Dendritic cell treated with granulocyte-macrophage colony-stimulating factor and Interleukin-4, amounts not matched to agents 40 ng/mL and 50 ng/mL, for 4 days (primary cell): ENCODE measurements at regions not wholly inside any gene's neighbourhood (a gene's known extent, or its start where the extent isn't known, plus 50 kb on each side); places are given as distances from the start of the nearest gene placed in this dataset.

Experiments
- H3K27ac Mint-ChIP-seq: one replicate; pipeline ENCODE4 v1.8.0; 2022; ENCODE audit warnings: mild to moderate bottlenecking, mixed read lengths
- H3K27me3 Mint-ChIP-seq: one replicate; pipeline ENCODE4 v1.8.0; 2022; ENCODE audit warnings: mild to moderate bottlenecking, mixed read lengths
- H3K36me3 Mint-ChIP-seq: one replicate; pipeline ENCODE4 v1.8.0; 2022; ENCODE audit warnings: low read depth, mixed read lengths
- H3K4me1 Mint-ChIP-seq: one replicate; pipeline ENCODE4 v1.8.0; 2022; ENCODE audit warnings: low read depth, mixed read lengths
- H3K4me3 Mint-ChIP-seq: one replicate; pipeline ENCODE4 v1.8.0; 2022; ENCODE audit warnings: mild to moderate bottlenecking, moderate library complexity, mixed read lengths
- H3K9me3 Mint-ChIP-seq: one replicate; pipeline ENCODE4 v1.8.0; 2022; ENCODE audit warnings: mixed read lengths
- intact Hi-C: fragments of 100-400 bp; cut with micrococcal nuclease; formaldehyde crosslinking; loops from one replicate; pipeline ENCODE4 v1.15.0; 2022

DNA sequence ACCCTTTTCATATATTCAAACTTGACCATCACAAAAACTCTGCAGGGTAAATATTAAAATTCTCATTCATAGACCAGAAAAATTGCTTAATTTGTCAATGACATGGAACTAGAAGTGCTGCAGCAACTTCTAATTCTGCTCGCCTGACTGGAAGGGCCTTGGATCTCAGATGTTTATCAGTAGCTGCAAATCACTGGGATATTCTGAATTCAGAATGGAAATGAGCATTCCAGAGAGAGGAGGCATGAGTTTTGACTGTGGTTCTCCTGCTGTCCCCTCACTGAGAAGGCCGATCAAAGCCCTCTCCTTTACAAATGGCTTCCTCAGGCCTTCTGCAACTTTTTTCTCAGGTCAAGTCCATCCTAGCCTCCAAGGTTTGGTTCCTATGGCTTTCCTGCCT lies 171.3 kb upstream of the FAM78B start:
- Mint-ChIP-seq H3K9me3 (no peaks in the 10 kb centered on the region), H3K27ac (no peak overlapping the region), H3K4me1 (no peaks in the 10 kb centered on the region), H3K27me3 (no peaks in the 10 kb centered on the region), H3K4me3 (no peak overlapping the region), H3K36me3 (no peaks in the 10 kb centered on the region)
- intact Hi-C loops = no loop called here

DNA sequence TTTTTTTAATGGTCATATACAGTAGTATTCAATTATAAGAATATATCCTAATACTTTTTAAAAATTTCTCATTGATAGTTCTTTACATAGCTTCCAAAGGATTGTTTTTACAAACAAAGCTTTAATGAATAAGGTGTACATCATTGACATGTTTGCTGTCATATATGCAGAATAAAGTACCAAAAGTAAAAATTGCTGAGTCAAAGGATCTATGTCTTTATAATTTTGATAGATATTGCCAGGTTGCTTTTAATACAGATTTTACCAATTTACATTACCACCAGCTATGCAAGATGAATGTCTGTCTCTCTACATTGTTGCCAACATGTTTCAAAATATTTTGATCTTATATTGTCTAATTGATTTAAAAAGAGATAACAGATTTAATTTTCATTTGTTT lies 173.9 kb upstream of the FAM78B start:
- intact Hi-C loops = no loop called here
- H3K4me3 Mint-ChIP-seq = no peak overlapping the region
- H3K9me3 Mint-ChIP-seq = no peaks in the 10 kb centered on the region
- H3K36me3 Mint-ChIP-seq = no peaks in the 10 kb centered on the region
- H3K27me3 Mint-ChIP-seq = no peaks in the 10 kb centered on the region
- no peak overlapping the region for H3K27ac Mint-ChIP-seq
- no peaks in the 10 kb centered on the region for H3K4me1 Mint-ChIP-seq

DNA sequence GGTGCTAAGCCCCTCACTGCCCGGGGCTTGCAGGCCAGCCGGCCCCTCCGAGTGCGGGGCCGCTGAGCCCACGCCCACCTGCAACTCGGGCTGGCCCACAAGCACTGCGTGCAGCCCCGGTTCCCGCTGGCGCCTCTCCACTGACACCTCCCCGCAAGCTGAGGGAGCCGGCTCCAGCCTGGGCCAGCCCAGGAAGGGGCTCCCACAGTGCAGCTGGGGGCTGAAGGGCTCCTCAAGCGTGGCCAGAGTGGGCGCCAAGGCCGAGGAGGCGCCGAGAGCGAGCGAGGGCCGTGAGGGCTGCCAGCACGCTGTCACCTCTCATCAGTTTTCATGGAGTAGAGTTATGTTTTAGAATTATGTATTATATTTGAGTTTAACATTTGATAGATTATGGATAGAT lies 176.5 kb upstream of the FAM78B start:
- H3K4me1 Mint-ChIP-seq = no peaks in the 10 kb centered on the region
- no peak overlapping the region for H3K27ac Mint-ChIP-seq
- H3K36me3 Mint-ChIP-seq = no peaks in the 10 kb centered on the region
- no peaks in the 10 kb centered on the region for H3K9me3 Mint-ChIP-seq
- H3K27me3 Mint-ChIP-seq = no peaks in the 10 kb centered on the region
- no peak overlapping the region for H3K4me3 Mint-ChIP-seq
- intact Hi-C loops = no loop called here

DNA sequence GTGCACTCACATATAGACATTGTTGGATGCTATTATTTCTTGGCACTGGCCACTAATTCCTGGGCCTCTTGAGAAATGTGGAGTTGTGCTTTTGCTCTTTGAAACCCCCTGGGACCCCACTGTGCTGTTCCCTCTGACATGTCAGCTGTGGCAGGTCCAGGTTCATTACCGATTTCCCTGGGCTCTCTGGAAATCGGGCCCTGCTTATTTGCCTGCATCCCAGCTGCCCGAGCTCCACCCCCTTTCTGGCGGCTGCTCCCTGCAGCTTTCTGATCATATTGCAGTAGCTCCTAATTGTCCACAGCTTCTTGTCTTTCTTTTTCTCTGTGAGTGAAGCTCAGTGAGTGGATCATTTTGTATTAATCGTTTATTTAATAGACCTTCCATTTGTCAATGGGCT lies 183.7 kb upstream of the FAM78B start:
- intact Hi-C loops = no loop called here
- no peaks in the 10 kb centered on the region for H3K4me1 Mint-ChIP-seq
- no peaks in the 10 kb centered on the region for H3K9me3 Mint-ChIP-seq

DNA sequence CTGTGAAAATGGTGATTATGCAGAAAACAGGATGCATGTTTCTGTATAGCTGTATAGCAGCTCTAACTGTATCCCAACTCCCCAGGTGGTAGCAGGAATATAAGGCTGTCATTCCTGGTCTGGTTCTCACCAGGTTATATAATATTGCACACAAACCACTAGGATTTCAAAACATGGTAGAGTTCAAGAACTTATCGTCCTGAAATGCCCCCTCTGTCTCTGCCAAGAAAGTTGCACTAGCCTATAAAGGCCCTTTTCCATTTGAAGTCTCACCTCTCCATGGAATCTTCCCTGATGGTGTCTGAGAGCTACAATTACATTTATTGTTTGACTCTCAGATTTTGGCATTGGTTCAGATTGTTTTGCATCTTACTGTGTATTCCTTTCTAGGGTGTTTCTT lies 184.9 kb upstream of the FAM78B start:
- no peaks in the 10 kb centered on the region for H3K36me3 Mint-ChIP-seq
- H3K4me3 Mint-ChIP-seq = no peak overlapping the region
- no peaks in the 10 kb centered on the region for H3K4me1 Mint-ChIP-seq
- H3K9me3 Mint-ChIP-seq = no peaks in the 10 kb centered on the region
- H3K27ac Mint-ChIP-seq = no peak overlapping the region
- no peaks in the 10 kb centered on the region for H3K27me3 Mint-ChIP-seq
- intact Hi-C loops = no loop called here

More for the DNA sequence above, 183.7 kb upstream of the FAM78B start:
- H3K4me3 Mint-ChIP-seq = no peak overlapping the region
- no peaks in the 10 kb centered on the region for H3K36me3 Mint-ChIP-seq
- H3K27ac Mint-ChIP-seq = no peak overlapping the region
- no peaks in the 10 kb centered on the region for H3K27me3 Mint-ChIP-seq

DNA sequence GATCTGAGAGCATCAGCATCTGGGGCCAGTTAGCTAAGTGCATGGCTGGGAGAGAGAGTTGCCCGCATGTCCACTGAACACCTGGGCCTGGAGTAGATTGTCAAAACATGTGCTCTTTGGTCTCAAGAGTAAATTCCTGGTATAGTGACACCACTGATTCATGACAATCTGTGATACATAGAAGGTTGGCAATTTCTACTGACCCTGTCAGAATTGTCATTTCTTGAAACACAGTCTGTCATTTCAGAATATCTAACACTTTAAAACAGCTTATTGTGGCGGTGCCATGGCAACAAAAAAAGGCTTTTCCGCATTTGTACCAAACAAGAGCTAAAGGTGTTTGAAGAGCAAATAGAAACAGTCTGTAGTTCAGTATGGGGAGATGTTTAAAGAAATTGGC lies 186.4 kb upstream of the FAM78B start:
- Mint-ChIP-seq H3K9me3 (no peaks in the 10 kb centered on the region), H3K36me3 (no peaks in the 10 kb centered on the region), H3K27me3 (no peaks in the 10 kb centered on the region), H3K27ac (no peak overlapping the region), H3K4me1 (no peaks in the 10 kb centered on the region), H3K4me3 (no peak overlapping the region)
- intact Hi-C loops = no loop called here

DNA sequence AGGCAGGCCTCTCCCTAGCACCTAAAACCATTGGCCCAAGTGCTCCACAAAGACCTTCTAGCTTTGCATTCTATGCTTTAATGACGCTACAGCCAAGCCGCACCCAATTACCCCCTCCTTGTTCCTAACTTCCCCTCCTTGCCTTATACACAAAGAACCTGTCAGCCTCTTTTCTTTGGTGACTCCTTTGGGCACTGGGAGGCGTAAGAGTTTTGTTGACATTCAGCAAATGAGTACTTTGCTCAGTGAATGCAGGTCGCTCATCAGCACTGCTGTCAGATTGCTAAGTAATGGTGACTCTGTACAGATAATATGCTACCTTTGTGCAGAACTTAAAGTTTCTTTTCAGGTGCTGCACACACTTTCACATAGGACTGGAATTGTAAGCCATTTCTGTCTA lies 187.6 kb upstream of the FAM78B start:
- Mint-ChIP-seq H3K4me1 (no peaks in the 10 kb centered on the region), H3K27ac (no peak overlapping the region), H3K27me3 (no peaks in the 10 kb centered on the region), H3K36me3 (no peaks in the 10 kb centered on the region), H3K4me3 (no peak overlapping the region), H3K9me3 (no peaks in the 10 kb centered on the region)
- intact Hi-C loops = no loop called here

DNA sequence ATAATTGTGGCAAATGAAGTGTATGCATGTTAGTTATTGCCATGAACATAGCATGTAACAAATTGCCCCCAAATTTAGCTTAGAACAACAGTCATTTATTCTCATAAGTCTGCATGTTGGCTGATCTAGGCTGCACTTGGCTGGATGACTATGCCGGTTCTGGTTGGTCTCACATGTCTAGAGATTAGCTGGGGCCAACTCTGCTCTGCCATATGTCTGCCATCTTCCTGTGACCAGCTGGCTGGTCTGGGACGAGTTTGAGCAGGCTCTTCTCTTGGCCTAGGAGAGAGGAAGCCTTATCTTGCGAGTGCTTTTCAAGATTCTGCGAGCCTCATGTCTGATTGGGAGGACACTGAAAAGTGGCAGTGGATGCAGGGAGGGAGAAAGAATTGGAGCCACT lies 198.3 kb upstream of the FAM78B start:
- no peaks in the 10 kb centered on the region for H3K36me3 Mint-ChIP-seq

DNA sequence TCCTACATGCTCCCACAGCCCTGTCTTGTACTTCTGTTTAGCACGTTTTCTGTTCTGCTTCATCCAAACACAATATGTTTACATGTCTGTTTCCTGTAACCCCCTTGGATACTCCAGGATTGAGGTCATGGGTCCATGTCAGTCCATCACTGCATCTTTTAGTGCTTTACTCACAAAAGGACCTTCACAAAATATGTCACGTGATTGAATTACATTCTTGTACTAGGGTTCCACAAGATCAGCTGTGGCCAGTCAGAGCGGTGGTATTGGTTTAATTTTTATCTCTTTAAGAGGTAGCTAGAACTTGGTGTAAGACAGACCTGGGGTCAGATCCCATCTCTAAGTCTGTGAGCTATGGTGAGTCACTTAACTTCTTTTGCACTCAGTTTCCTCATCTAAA lies 201.2 kb upstream of the FAM78B start:
- no peaks in the 10 kb centered on the region for H3K9me3 Mint-ChIP-seq
- no peak overlapping the region for H3K27ac Mint-ChIP-seq
- no peak overlapping the region for H3K4me3 Mint-ChIP-seq
- intact Hi-C loops = no loop called here
- H3K27me3 Mint-ChIP-seq = no peaks in the 10 kb centered on the region
- H3K36me3 Mint-ChIP-seq = no peaks in the 10 kb centered on the region
- H3K4me1 Mint-ChIP-seq = no peaks in the 10 kb centered on the region

More for the DNA sequence above, 198.3 kb upstream of the FAM78B start:
- Mint-ChIP-seq H3K27me3 (no peaks in the 10 kb centered on the region), H3K9me3 (no peaks in the 10 kb centered on the region), H3K4me1 (no peaks in the 10 kb centered on the region), H3K27ac (no peak overlapping the region), H3K4me3 (no peak overlapping the region)
- intact Hi-C loops = no loop called here

DNA sequence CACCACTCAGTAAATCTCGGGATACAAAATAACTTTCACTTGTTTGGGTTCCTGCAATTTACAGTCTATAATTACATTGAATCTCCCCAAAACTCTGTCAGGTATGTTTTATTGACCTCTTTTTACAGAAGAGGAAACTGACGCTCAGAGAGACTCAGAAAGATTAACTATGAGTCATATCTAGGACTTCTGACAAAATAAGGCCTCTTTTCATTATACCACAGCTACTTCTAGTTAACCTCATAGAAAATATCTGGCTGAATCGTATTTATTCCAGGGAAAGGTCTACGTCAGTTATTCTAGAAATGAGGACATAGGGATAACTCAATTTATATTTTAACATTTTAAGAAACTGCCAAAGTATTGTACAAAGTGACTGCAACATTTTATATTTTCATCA lies 211.1 kb upstream of the FAM78B start:
- H3K27me3 Mint-ChIP-seq = no peaks in the 10 kb centered on the region
- no peaks in the 10 kb centered on the region for H3K9me3 Mint-ChIP-seq
- intact Hi-C loops = no loop called here
- H3K36me3 Mint-ChIP-seq = no peaks in the 10 kb centered on the region
- H3K4me1 Mint-ChIP-seq = no peaks in the 10 kb centered on the region
- H3K27ac Mint-ChIP-seq = no peak overlapping the region
- no peak overlapping the region for H3K4me3 Mint-ChIP-seq

DNA sequence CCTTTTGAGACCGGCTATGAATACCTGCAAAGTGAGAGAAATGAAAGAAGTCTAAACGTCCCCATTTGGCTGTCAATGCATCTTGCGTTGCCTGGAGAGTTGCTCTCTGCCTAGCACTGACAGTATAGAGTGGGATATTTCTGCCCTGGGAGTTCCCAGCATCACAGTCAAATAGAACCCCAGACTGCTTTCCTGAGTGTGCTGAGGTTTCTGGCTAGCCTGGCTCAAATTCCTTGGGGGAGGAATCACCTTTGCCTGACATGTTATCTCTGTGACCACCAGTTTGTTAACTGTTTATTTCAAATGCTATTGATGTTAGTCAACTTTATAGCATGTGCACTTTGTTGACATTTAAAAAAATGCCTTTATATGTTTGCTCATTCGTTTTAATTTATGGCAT lies 212.0 kb upstream of the FAM78B start:
- no peaks in the 10 kb centered on the region for H3K36me3 Mint-ChIP-seq
- intact Hi-C loops = no loop called here
- H3K4me1 Mint-ChIP-seq = no peaks in the 10 kb centered on the region
- no peaks in the 10 kb centered on the region for H3K9me3 Mint-ChIP-seq
- H3K27me3 Mint-ChIP-seq = no peaks in the 10 kb centered on the region
- H3K27ac Mint-ChIP-seq = no peak overlapping the region
- H3K4me3 Mint-ChIP-seq = no peak overlapping the region

DNA sequence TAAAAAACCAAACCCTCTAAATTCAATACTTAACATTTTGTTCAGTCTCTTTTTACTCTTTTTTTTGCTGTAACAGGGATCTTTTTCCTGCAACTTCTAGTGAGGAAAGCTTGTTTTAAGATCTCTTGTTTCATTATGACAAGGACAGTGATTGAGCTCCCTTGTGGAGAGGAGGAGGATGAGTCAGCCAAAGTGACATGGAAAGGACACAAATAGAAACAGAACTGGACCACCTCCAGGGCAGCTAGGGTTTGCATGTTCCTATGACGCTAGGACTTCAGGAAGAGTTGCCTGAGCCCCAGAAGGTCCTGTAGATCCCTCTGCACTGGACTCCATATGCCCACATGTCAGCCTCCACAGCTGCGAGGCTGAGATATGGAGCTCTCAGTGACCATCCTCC lies 212.6 kb upstream of the FAM78B start:
- no peaks in the 10 kb centered on the region for H3K27me3 Mint-ChIP-seq
- H3K4me3 Mint-ChIP-seq = no peak overlapping the region
- no peaks in the 10 kb centered on the region for H3K9me3 Mint-ChIP-seq
- no peaks in the 10 kb centered on the region for H3K4me1 Mint-ChIP-seq
- intact Hi-C loops = no loop called here
- H3K36me3 Mint-ChIP-seq = no peaks in the 10 kb centered on the region
- no peak overlapping the region for H3K27ac Mint-ChIP-seq

DNA sequence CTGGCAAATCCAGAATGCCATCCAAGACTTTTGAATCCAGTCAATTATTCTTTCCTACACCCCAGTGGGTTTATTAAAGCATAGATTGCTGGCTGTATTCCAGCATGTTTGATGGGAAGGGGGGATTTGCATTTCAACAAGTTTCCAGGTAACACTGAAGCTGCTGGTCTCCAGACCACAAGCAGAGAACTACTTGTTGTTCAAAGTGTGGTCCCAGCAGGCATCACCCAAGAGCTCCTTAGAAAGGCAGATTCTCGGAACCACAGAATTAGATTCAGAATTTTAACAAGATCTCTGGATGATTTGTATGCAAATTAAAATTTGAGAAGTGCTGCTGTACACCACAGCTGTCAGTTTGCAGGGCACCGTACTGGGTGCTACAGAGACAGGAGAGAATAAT lies 216.3 kb upstream of the FAM78B start:
- no peaks in the 10 kb centered on the region for H3K9me3 Mint-ChIP-seq
- no peaks in the 10 kb centered on the region for H3K36me3 Mint-ChIP-seq
- H3K4me1 Mint-ChIP-seq = no peaks in the 10 kb centered on the region
- intact Hi-C loops = no loop called here
- no peak overlapping the region for H3K27ac Mint-ChIP-seq
- no peak overlapping the region for H3K4me3 Mint-ChIP-seq
- no peaks in the 10 kb centered on the region for H3K27me3 Mint-ChIP-seq

DNA sequence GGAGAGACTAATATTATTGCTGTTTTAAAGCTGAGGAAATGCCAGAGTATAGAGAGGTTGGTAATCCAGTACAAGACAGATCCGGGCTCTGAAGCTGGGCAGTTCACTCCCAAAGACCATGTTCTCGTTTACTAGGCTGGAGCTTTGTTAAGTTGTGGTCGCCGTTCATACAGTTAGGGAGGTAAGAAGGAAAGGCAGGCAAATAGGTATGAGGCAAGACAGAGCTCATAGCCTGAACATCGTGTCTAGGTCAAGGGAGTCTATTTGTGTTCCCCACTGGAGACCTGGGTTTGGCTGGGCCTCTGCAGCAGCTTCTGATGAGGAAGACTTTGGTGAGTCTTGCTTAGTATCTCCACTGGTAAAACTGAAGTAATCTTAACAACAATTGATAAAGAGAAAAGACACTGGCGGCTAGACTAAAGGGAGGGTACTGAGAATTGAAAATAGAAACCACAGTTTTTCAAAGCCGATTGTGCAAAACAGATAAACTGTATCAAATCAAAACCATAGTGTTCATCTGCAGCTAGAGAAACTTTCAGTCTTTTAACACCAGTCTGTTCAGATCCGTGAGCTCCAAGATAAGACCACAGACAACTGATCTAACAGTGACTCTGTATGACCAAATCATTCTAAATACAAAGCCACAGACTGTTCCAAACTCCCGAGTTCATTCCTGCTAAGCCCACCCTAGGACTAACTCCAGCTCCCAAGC lies 217.0 kb upstream of the FAM78B start:
- no peak overlapping the region for H3K4me3 Mint-ChIP-seq
- H3K27me3 Mint-ChIP-seq = no peaks in the 10 kb centered on the region
- intact Hi-C loops = no loop called here
- no peaks in the 10 kb centered on the region for H3K9me3 Mint-ChIP-seq
- H3K4me1 Mint-ChIP-seq = no peaks in the 10 kb centered on the region
- H3K36me3 Mint-ChIP-seq = no peaks in the 10 kb centered on the region
- no peak overlapping the region for H3K27ac Mint-ChIP-seq

DNA sequence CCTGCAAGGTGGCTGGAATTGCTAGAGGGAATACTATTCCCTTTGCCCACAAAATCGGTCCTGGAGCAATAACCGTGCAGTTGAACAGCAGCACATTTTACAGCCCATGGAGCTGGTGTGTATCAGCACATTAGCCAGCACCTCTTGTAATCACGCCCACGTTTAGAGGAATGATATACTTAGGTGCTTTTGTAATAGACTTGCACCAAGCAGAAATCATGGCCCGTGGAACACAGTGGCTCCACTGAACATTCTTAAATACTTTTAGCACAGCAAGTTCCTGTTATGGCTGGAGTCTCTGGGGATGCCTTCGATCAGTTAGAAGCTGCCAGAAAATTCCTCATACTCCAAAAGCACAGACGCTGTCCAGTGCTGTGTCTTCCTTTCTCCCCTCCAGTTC lies 218.1 kb upstream of the FAM78B start:
- H3K4me1 Mint-ChIP-seq = no peaks in the 10 kb centered on the region
- no peaks in the 10 kb centered on the region for H3K9me3 Mint-ChIP-seq
- no peak overlapping the region for H3K27ac Mint-ChIP-seq
- no peaks in the 10 kb centered on the region for H3K27me3 Mint-ChIP-seq
- intact Hi-C loops = no loop called here
- H3K36me3 Mint-ChIP-seq = no peaks in the 10 kb centered on the region
- no peak overlapping the region for H3K4me3 Mint-ChIP-seq
